OCI-LY3 (cell line): ENCODE measurements at regions not wholly inside any gene's neighbourhood (a gene's known extent, or its start where the extent isn't known, plus 50 kb on each side); places are given as distances from the start of the nearest gene placed in this dataset.

Experiments
- H2AFZ ChIP-seq: fragments of 200-600, 300-600 bp; shearing (Covaris generic); 2 replicates; pipeline ENCODE4 v1.6.0; 2014; ENCODE audit warnings: antibody characterized with exemption, low read depth, low read length
- H3K27ac ChIP-seq: fragments of 200-600, 300-600 bp; sonication (generic); 2 replicates; pipeline ENCODE4 v1.5.1; 2014; ENCODE audit warnings: mild to moderate bottlenecking, low read length, moderate library complexity, mixed read lengths
- H3K27me3 ChIP-seq: fragments of 200-600, 300-600 bp; sonication (generic); 2 replicates; pipeline ENCODE4 v1.6.1; 2014; ENCODE audit warnings: low read depth, low read length, mixed read lengths
- H3K36me3 ChIP-seq: fragments of 200-600, 300-600 bp; sonication (generic); replicated peaks from 2 replicates; pipeline ENCODE3; 2014; ENCODE audit warnings: low read depth, low read length, mixed read lengths
- H3K4me1 ChIP-seq: fragments of 300-600, 200-600 bp; sonication (generic); 2 replicates; pipeline ENCODE4 v1.6.1; 2014; ENCODE audit warnings: low read length, mixed read lengths
- H3K4me2 ChIP-seq: fragments of 200-600, 300-600 bp; sonication (generic); 2 replicates; pipeline ENCODE4 v1.6.1; 2014; ENCODE audit warnings: low read length, mixed read lengths
- H3K4me3 ChIP-seq: fragments of 300-600, 200-600 bp; sonication (generic); 2 replicates; pipeline ENCODE4 v1.5.1; 2014; ENCODE audit warnings: antibody characterized with exemption, mild to moderate bottlenecking, low read length, moderate library complexity
- H3K79me2 ChIP-seq: fragments of 300-600, 200-600 bp; shearing (Covaris generic); 2 replicates; pipeline ENCODE4 v1.6.1; 2014; ENCODE audit warnings: mild to moderate bottlenecking, low read length, mixed read lengths
- H3K9ac ChIP-seq: fragments of 300-600, 200-600 bp; shearing (Covaris generic); 2 replicates; pipeline ENCODE4 v1.6.0; 2014; ENCODE audit warnings: mild to moderate bottlenecking, low read length, moderate library complexity
- H3K9me3 ChIP-seq: fragments of 200-600, 300-600 bp; shearing (Covaris generic); 2 replicates; pipeline ENCODE4 v1.6.1; 2014; ENCODE audit warnings: low read length, mixed read lengths; ENCODE audit not compliant: insufficient read depth
- H4K20me1 ChIP-seq: fragments of 200-600, 300-600 bp; sonication (generic); 2 replicates; pipeline ENCODE4 v1.6.1; 2016; ENCODE audit warnings: low read length, mixed read lengths; ENCODE audit not compliant: insufficient read depth
- CTCF ChIP-seq: fragments of 200-600, 300-600 bp; sonication (generic); IDR thresholded peaks from 2 replicates; pipeline ENCODE4 v1.5.1; 2014; ENCODE audit warnings: antibody characterized with exemption, low read length, low read depth
- EZH2phosphoT487 ChIP-seq: fragments of 200-600 bp; shearing (Covaris generic); IDR thresholded peaks from 2 replicates; pipeline ENCODE4 v1.6.1; 2018; ENCODE audit warnings: antibody characterized with exemption, mixed run types, low read depth

GRCh38 chr2:78304678-78305077 is 720.8 kb upstream of the REG3G start:
- Histone ChIP-seq H3K27ac (no peak overlapping the region), H2AFZ (no peak overlapping the region), H3K4me3 (no peak overlapping the region), H3K27me3 (no peaks in the 10 kb centered on the region), H3K79me2 (no peaks in the 10 kb centered on the region), H3K4me1 (no peaks in the 10 kb centered on the region), H3K4me2 (no peak overlapping the region), H4K20me1 (no peaks in the 10 kb centered on the region), H3K36me3 (no peaks in the 10 kb centered on the region), H3K9ac (no peak overlapping the region), H3K9me3 (no peaks in the 10 kb centered on the region)
- no peak for TF ChIP-seq CTCF
- TF ChIP-seq EZH2phosphoT487, result no peak

GRCh38 chr2:78309460-78309859 is 716.0 kb upstream of the REG3G start:
- Histone ChIP-seq H3K4me3 (no peak overlapping the region), H2AFZ (no peak overlapping the region)
- no peak for TF ChIP-seq EZH2phosphoT487
- no peak for TF ChIP-seq CTCF

GRCh38 chr2:78315368-78315767 is 710.1 kb upstream of the REG3G start:
- Histone ChIP-seq H3K9me3 (no peaks in the 10 kb centered on the region), H3K36me3 (no peaks in the 10 kb centered on the region), H3K9ac (no peak overlapping the region), H3K4me2 (no peak overlapping the region), H3K27me3 (no peaks in the 10 kb centered on the region), H3K4me1 (no peaks in the 10 kb centered on the region), H3K4me3 (no peak overlapping the region), H2AFZ (no peak overlapping the region), H4K20me1 (no peaks in the 10 kb centered on the region), H3K27ac (no peak overlapping the region), H3K79me2 (no peaks in the 10 kb centered on the region)
- no peak for TF ChIP-seq EZH2phosphoT487
- TF ChIP-seq CTCF, result no peak

More at GRCh38 chr2:78309460-78309859, 716.0 kb upstream of the REG3G start:
- H3K9me3 ChIP-seq, result no peaks in the 10 kb centered on the region
- no peak overlapping the region for H3K27ac ChIP-seq
- H3K79me2 ChIP-seq, result no peaks in the 10 kb centered on the region
- H4K20me1 ChIP-seq, result no peaks in the 10 kb centered on the region
- H3K27me3 ChIP-seq, result no peaks in the 10 kb centered on the region
- H3K36me3 ChIP-seq, result no peaks in the 10 kb centered on the region
- H3K4me2 ChIP-seq, result no peak overlapping the region
- H3K9ac ChIP-seq, result no peak overlapping the region
- H3K4me1 ChIP-seq, result no peaks in the 10 kb centered on the region

GRCh38 chr2:78318275-78318674 is 707.2 kb upstream of the REG3G start:
- H3K9ac ChIP-seq, result no peak overlapping the region
- no peaks in the 10 kb centered on the region for H3K9me3 ChIP-seq
- no peaks in the 10 kb centered on the region for H3K27me3 ChIP-seq
- H3K4me3 ChIP-seq, result no peak overlapping the region
- no peaks in the 10 kb centered on the region for H3K79me2 ChIP-seq
- no peak overlapping the region for H2AFZ ChIP-seq
- H3K27ac ChIP-seq, result no peak overlapping the region
- H4K20me1 ChIP-seq, result no peaks in the 10 kb centered on the region
- H3K36me3 ChIP-seq, result no peaks in the 10 kb centered on the region
- H3K4me1 ChIP-seq, result no peaks in the 10 kb centered on the region
- TF ChIP-seq EZH2phosphoT487 (no peak), CTCF (no peak)
- no peak overlapping the region for H3K4me2 ChIP-seq
